HG03439 (cell line): ENCODE measurements at regions not wholly inside any gene's neighbourhood (a gene's known extent, or its start where the extent isn't known, plus 50 kb on each side); places are given as distances from the start of the nearest gene placed in this dataset.

Experiments
- ATAC-seq: cut with Tn5 transposase; IDR thresholded peaks from one replicate; pipeline ENCODE4 v1.9.1; 2021; ENCODE audit warnings: mild to moderate bottlenecking, moderate library complexity; ENCODE audit not compliant: unreplicated experiment

DNA sequence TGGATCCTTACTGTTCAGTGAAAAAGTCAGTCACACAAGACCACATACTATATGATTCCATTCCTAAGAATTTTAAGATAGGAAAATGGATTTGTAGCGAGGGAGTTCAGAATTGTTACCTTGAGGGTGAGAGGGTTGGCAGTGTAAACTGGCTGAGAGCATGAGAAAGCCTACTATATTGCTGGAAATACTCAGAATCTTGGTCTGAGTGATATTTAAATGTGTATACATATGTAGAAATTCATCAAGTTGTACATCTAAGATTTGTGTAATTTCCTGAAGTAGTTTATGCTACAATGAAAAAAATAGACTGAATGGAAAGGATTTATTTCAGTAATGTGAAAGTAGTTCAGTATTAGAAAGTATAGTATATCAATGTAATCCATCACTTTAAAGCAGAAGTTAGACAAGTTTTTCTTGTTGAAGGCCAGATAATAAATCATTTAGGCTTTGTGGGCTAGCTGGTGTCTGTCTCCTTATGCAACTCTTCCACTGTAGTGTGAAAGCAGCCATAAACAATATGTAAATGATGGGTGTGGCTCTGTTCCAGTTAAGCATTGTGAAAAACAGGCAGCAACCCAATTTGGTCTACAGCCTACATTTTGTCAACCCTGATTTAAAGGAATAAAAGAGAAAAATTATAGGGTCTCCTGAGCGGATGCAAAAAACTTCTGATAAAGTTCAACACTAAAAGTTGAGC, 127.2 kb upstream of the THY1 start:
- no peak for ATAC-seq

GRCh38 chr11:119547511-119547910, 124.5 kb upstream of the THY1 start:
- ATAC-seq: no peak

DNA sequence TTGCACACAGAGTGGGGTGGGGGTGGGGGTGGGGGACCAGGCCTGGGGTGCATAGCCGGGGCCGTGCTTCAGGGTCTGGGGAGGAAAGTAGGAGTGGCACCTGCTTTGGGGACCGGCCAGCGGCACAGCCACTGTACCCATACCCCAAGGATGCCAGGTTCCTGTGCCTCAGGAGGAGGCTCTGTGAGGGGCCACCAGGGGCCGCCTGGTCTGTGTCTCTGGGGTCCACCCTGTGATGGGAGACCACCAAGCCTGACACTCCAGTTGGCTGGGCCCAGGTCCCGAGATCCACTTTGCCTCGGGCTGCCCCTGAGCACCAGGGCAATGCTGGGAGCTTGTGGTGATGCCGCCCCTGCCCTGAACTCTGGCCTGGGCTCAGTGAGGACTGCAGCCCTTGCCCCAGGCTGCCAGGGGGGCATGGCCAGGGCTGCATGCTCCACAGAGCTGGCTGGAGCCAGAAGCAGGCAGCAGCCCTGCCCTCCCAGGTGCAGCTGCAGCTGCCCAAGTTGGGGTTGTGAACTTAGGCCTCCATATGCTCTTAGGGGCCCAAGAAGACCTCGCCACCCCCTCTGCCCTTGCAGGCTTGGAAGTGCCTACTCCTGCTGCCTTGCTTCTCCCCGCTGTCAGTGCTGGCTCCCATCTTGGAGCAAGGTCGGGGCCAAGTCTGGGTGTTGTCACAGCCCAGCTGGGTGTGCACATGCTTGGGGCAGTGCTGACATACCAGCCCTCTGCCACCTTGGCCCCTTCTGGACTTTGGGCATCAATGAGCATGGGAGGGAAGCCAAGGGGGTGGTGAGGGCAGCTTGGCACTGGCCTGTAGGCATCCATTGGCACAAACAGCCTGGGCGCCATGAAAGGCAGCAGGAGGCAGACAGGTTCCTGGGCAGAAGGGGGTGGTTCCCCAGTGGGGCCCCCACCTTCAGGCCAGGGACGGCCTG, 123.3 kb upstream of the THY1 start:
- ATAC-seq: no peak

GRCh38 chr11:119540370-119541125, 117.6 kb upstream of the THY1 start:
- no peak for ATAC-seq

DNA sequence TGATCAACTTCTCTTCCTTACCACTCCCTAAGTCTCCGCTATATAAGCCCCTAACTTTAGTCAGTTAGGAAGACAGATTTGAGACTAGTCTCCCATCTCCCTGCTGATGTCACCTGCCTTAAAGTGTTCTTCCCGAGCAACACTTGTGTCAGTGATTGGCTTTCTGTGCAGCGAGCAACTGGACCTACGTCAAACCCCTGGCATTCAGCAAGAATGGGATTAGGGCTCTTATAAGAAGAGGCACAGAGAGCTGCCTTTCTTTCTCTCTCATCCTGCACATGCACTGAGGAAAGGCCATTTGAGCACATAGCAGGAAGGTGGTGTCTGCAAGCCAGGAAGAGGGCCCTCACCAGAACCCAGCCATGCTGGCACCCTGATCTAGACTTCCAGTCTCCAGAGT, 116.6 kb upstream of the THY1 start:
- no peak for ATAC-seq

GRCh38 chr11:119538753-119539152, 115.8 kb upstream of the THY1 start:
- no peak for ATAC-seq

DNA sequence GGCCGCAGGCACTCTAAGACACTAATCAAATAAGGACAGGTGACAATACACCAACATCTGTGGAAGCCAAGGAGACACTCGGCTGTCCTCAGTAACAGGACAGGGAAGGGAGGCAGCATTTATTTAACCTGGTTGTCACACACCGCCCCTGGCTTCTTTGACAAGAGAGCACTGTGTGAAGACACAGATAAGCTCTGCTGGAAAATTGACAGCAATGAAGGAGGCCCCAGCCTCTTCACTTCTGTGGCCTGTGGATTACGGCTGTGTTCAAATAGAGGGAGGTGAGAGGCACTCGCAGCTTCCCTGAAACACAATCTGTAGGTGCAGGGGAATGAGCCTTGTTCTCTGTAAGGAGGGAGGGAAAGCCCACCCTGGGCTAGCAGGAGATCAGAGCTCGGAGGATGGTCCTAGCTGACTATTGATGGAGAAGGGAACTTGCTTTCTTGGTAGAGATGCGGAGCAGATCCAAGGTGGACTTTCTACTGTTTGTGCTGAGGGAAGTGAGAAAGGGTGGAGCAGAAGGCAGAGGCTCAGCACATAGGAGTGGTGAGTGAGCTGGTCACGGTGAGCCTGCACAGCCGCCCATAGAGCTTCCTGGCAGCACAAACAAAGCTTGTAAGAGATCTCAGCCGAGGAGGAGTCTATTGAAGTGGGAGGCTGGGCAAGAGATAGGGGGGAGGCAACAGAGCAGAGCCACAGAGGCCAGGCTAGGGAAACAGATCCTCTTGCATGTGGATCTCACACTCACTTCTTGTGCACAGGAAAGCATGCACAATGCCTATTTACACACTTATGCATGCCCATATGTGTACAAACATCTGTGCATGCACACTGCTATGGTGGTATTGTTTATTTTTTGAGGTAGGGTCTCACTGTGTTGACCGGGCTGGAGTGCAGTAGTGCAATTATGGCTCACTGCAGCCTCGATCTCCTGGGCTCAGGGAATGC, 114.6 kb upstream of the THY1 start:
- ATAC-seq: no peak

GRCh38 chr11:119536801-119537200, 113.8 kb upstream of the THY1 start:
- no peak for ATAC-seq

DNA sequence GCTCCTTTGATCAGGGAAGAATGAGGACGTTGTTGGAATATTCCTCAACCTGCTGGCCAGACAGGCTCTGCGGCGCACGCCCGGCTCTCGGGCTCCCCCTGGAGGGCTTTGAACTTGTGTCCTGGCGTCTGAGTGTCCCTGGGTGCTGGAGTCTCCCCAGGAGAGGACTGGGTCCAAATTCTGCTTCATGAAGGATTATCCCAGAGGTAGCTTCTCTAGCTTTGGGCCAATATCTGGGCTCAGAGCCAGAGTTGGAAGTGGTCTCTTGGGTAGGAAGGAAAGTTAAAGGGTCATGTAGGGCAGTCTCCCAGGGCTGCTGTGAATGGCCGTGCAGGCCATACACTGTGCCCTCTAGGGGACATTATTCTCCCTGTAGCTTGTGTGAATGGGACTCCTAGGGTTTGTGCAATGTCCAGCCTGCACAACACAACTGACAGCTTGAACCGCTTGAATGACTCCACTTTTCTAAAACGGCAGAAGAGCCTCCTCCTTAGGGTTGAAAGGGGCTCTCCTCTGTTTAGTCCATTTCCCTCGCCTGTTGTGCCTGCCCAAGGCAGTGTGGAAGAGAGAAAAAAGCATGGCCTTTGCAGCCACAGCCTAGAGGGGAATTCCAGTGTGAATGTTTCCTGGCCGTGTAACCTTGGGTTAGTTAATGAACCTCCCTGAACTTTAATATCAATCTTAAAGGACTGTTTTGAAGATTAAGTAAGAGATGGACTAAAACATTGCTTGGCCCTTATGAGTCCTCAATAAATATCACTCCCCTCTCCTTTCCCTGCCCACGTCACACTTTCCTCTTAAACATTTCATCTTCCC, 111.2 kb upstream of the THY1 start:
- ATAC-seq: no peak

GRCh38 chr11:119533462-119533861, 110.5 kb upstream of the THY1 start:
- ATAC-seq: no peak

- ATAC-seq: no peak
Measured at GRCh38 chr11:119532551-119532950, 109.6 kb upstream of the THY1 start.

DNA sequence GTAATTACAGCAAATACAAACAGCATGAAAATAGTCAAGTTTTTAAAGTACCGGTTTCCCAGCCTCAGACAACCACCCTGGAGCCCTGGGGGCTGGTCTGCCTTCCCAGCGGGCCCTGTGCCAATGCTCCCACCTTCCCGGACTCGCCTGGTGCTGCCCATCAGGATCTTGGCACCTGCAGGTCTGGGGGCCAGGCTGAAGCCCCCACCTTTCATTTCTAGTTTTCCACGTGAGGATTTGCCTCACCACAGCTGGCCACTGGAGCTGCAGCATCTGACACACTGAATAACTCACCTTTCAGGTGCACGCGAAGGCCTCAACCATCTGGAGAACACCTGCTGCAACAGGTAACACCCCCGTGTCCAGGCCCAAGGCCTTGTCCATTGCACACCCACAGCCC, 108.7 kb upstream of the THY1 start:
- no peak for ATAC-seq

DNA sequence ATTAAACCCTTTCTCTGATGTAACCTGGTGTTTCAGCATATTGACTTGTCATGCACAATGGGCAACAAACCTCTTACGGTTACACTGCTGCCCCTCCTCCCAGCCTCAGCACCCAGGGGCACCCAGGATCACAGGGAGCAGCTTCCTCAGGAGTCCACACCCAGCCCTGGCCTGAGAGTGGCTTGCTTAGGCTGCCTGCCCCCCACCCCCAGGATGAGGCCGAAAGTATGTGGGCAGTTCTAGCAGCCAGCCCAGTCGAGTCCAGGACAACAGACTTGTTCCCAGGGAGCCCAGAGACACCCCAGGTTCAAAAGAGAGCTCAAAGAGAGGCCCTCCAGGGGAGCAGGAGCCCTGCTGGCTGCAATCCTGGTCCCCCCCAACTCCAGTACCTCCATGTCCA, 108.1 kb upstream of the THY1 start:
- ATAC-seq: no peak

- ATAC-seq: no peak
Measured at GRCh38 chr11:119530509-119530908, 107.5 kb upstream of the THY1 start.

GRCh38 chr11:119529936-119530335, 107.0 kb upstream of the THY1 start:
- no peak for ATAC-seq

DNA sequence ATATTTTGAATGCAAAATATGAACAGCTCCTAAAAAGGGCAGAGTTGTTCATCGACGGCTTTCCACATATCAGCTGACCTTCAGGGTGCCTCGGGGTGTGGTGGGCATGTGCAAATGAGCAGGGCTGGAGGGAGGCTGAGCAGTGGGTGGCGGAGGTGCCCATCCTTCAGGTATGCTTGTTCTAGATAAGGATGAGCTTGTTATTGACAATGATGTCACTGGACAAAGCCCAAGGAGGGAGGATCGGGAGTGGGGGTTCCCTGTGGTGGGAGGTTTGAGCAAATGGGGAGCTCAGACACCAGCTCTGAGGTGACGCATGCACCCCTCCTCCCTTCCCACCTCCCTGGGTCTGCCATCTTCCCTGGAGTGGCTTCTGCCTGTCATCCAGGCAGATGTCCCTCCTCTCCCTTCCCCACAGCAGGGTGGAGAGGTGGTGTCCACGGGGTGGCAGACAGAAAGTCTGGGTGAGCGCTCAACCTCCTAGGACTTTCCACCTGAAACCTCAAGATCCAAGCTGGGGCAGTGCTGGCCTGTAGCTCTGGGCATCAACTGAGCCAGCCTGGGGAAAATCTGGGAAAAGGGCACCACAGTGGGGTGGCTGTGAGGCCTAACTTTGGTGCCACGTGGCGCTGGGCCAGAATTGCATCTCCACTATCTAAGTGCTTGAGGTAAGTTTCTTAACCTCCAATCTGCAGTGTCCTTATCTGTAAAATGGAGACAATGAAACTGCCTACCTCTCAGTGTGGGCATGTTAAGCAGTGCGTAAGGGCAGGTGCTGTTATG, 106.3 kb upstream of the THY1 start:
- no peak for ATAC-seq

DNA sequence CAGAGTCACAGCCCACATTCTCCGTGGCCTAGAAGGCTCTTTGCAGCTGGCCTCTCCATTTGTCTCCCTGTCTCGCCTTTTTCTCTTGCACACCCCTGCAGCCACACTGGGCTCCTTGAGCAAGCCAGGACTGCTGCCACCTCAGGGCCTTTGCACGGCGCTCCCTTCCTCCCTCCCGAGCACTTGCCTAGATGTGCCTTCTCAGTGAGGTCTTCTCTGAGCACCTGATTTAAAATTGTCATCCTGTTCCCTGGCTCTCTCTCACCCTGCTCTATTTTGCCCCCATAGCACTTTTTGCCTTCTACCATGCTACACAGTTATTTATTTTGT, 102.9 kb upstream of the THY1 start:
- no peak for ATAC-seq

DNA sequence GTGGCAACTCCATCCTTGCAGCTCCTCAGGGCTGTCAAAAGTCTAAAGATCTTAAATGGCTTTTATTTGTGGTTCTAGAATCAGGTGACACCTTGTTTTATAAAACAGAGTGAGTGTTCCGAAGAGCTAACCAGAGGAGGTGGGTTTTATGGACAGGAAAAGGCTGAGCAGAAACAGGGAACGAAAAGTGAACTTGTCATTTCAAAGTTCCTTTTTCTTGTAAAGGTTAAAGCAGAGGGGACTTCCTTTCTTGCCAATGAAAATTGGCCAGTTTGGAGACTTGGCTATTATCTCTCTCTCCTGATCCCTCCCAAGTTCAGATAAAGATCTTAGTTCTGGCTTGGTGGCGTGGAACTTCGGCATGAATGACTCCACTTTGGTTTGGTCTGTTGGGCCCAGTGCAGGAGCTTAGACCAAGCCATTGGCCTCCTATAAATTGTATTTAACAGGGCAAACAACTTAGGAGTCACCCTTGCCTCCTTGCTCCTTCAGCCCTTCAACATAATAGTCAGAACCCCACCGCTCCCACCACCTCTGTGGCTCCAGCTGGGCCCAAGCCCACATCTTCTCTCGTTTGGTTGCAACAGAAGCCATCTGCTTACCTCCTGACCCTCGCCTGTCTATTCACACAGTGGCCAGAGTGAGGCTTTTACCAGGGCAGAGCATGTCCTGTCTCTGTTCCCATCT, 102.4 kb upstream of the THY1 start:
- no peak for ATAC-seq
